Midbrain (tissue), 1 donor: ENCODE measurements at regions not wholly inside any gene's neighbourhood (a gene's known extent, or its start where the extent isn't known, plus 50 kb on each side); places are given as distances from the start of the nearest gene placed in this dataset.

Experiments
- DNase-seq: peaks from one replicate; lab custom pipeline; 2025; lab: John Stamatoyannopoulos, UW

DNA sequence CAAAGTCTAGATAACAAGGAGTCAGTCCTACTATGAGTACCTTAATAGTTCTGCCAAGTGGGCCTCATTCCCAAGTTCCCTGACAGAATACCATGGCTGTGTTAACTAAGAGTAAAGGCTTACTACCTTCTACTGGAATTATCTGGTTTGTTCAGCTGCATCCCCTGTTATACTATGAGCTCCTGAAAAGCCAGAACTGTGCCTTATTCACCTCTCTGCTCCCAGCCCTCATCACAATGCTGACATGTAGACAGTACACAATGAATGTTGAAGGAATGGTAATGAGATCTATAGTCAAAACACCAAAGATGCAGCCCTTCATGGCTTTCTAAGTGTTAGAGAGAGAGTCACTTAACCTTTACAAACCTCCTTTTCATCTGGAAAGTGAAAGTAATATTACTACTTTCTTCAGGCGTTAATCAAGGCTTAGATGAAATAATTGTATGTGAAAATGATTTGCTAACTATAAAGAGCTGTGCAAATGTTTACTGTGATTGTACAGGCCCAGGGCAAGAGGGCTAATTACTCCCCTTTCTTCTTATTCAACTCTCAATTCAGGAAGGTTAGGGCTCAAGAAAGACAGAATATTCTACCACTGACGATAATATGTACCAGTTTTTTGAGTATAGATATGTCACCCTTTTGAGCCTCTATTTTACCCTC, 70.3 kb upstream of the MROH9 start:
- DNase-seq, result no peak

DNA sequence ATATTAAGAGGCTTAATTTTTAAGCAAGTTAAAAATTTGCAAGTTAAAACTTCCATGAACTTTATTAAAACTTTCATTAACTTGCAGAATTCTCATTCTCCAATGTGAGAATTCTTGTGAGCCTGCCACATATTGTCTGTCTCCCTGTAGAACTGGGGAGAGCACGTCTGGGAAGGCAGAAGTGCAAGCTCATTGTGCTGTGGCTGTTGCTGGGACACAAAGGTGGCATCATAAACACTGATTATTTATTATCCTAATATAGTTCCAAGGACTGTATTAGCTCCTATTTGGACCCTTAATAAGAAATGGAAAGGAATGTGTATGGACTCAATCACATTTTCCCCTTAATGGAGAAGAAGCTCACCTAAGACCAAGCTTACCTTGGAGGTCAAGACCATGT, 68.7 kb upstream of the MROH9 start:
- no peak for DNase-seq

DNA sequence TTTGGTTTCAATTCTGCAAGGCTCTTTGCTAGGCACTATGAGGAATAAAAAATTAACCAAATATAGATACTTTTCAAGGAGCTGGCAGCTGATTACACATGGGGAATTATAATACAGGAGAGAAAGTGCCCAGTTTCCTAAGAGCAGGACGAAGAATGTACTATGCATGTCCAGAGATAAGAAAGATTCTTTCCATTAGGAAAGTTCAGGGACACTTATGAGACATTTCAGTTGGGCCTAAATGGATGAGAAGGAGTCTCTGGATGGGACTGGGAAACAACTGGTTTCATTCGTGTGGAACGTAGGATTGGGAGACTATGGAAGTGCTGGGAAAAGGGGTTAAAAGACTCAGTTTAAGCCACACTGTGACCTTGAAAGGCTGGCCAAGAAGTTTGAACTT, 63.5 kb upstream of the MROH9 start:
- DNase-seq, result no peak

DNA sequence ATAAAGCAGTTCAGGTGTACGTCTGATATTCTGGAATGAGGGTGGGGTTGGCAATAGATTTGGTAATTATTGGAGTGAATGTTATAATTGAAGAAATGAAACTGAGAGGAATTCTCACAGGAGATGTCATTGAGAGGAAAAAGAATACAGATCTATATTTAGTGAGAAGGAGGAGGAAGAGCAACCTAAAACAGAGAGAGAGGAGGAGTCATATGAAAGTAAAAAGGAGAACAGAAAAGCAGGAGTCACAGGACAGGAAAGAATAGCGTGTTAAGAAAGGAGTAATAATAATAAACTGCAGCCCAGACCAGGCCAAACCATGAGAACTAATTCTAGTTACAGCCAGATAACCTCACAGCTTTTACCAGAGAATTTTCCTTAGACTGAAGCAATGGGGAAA, 62.7 kb upstream of the MROH9 start:
- no peak for DNase-seq

DNA sequence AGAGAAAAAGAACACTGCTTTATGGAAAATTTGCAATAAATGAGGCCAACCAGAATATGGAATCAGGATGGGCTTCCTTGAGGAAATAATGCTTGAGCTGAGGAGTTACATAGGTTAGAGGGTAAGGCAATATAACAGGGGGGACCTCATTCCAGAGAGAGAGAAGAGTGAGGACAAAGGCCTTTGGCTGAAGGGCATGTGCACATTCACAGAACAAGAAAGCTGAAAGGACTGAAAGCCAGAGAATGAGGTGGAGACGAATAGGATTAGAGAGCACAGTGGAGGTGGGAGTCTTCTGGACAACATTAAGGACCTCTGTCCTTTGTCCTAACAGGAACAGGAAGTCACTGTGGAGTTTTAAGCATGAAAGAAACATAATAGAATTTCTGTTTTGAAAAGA, 60.7 kb upstream of the MROH9 start:
- no peak for DNase-seq

DNA sequence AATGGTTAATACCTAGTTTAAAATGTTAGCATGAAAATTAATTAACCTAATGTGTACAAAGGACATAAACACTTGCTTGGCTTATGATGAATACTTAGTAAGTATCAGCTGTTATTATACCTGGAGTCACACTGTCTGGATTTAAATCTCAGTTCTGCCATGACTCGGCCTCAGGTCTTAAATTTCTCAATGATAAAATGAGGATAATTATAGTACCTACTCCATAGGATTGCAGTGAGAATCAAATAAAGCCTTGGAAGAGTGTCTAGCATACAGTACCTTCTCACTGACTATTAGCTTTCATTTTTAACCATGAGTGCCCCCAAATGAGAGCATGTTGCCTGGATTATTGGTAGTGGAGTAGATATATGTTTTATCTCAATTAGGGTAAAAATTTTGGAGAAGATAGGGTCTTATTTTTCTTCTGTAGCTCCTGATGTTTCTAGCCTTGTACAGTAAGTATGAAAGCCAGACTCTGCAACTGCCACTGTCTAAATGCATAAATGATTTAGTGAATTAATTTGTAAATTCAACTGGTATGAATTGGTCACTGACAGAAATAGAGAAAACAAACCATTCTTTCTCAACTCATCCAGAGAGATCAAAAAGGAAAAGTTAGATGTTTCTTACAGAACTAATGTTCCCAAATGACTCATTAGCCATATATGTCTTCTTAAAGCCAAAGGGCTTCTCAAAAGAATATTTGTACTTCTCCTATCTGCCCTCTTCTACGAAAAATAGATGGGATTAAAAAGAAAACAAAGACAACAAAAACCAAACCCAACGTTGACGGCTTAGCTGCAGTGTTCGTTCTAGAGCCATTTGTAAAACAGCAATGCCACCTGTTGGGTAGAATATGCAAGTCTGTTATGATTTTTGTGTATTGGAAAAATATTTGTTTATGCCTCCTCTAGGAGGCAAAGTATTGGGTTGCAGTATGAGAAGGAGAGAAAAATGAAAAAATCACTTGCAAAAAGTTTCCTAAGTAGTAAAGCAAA, 53.8 kb upstream of the MROH9 start:
- DNase-seq, result peak; percentile 54
